ENCODE measurements at regions not wholly inside any gene's neighbourhood (a gene's known extent, or its start where the extent isn't known, plus 50 kb on each side); places are given as distances from the start of the nearest gene placed in this dataset.

DNA sequence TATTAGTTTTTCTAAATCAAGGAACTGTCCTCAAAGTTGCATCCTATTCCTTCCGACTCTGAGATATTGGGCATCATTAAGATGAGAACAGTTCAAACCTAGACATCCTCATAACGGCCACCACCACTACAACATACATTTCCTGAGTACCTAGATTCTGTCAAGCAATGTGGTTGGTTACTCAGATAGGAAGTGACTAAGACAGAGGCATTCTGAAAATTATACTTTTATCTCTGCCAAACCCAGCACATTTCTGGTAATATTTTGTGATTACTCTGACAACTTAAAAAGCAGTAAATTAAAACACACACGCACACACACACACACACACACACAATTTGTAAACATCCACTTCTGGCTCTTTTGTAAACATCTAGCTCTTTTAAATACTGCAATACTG, 291.2 kb upstream of the MEOX2 start:
- no peak for DNase-seq

DNA sequence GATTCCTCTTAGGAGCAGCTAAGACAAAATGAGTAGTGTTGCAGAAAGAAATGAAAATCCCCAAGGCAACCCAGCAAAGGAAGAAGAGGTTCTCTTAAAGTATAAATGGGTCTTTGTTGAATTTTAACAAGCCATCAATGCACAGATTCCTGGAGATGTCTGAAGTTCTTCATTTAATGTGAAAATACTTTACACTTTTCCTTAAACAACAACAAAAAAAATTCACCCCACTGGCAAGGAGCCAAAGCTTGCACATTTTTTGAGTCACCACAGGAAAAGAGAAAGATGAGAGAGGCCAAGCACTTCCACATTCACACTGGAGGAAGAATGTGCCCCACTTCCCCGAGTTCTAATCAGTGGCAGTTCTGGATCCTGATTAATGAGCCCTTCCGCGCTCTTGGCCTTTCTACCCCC, 286.4 kb upstream of the MEOX2 start:
- DNase-seq = no peak

- no peak for DNase-seq
These were observed 281.1 kb upstream of the MEOX2 start for GRCh38 chr7:15967551-15967950.

DNA sequence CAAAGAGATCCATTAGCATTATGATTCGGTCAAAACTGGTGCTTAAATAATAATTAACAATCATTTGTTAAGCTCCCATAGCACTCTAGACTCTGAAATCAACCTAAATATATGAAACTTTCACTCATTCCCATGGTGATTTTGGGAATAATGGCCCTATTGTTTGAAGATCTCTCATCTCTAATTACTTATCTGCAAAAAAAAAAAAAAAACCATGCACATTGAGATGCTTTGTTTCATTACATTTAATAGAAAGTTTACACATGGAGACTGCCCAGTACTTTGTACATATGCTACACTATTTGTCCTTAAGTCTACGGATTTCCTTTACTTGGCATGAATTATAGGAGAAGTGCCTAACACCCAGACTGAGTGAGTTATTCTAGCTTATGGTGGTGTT, 280.6 kb upstream of the MEOX2 start:
- DNase-seq = no peak

DNA sequence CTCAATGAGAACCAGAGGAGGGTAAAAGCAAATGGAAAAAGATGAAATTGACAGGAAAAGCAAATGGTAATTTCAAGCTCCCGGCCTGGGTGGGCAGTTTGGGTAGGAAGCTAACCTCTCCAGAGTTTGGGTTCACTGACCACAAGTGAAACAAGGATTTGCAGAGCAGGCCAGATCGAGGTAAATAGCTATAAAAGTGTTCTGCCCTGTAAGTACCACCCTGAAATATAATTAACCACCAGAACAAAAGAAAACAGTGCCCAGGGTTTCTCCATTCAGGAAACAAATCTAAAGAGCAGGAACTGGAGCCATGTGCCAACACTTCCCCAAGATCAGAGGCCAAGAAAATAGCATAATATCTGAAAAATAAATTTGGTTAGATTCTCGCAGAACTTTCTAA, 276.7 kb upstream of the MEOX2 start:
- no peak for DNase-seq

- no peak for DNase-seq
These were observed 268.3 kb upstream of the MEOX2 start for GRCh38 chr7:15954671-15955354.

GRCh38 chr7:15950299-15950698, 263.8 kb upstream of the MEOX2 start:
- no peak for DNase-seq

DNA sequence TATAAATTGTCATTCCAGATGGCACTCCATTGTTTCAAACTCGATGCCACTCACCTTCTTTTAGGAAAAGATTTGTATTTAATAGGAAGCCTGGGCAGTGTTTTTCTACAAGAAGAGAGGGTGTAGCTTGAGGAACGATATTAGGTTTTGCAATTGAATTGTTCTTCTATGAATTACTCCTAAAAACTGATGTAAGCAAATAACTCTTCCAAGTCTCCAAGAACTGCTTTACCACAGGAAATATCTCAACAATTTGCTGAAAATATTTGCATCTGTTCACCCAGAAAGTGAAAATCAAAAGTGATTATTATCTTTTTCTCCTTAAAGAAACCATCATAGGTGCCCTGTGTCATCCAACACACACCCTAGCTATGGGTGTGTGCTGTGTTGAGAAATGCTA, 261.3 kb upstream of the MEOX2 start:
- DNase-seq = no peak

DNA sequence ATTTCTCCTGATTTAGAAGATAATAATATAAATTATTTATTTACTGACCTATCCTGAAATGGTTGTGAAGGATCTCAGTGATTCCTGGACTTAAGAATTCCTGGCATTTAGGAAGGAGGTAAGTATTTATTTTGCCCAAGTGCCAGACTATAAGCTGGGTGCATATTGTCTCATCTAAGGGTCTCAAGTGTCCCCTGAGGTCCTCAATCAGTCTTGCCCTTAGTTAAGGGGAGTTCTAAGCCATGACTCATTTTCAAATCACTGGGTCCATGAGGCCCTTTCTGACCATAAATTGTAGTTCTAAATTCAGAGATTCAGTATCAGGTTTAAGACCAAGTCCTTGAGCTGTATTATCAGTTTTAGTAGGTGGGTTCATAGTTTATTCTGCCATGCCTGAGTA, 251.6 kb upstream of the MEOX2 start:
- DNase-seq = no peak

DNA sequence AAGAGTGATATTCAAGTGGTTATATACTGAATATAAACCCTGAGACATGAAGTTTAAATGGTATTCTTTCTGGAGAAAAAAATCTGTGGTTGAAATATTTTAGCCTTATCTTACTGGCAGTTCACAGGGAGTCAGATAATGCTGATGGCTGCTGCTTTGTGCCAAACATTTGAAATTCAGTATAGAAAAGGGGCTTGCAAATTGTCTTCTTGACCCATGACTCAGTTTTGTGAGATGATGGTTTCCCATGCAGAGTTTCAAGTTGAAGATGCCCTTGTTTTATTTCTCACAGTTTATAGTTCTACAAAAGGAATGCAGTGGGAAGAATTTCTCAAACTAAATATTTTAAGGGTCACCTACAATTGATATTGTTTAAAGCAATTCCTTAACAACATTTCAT, 251.1 kb upstream of the MEOX2 start:
- DNase-seq = no peak

DNA sequence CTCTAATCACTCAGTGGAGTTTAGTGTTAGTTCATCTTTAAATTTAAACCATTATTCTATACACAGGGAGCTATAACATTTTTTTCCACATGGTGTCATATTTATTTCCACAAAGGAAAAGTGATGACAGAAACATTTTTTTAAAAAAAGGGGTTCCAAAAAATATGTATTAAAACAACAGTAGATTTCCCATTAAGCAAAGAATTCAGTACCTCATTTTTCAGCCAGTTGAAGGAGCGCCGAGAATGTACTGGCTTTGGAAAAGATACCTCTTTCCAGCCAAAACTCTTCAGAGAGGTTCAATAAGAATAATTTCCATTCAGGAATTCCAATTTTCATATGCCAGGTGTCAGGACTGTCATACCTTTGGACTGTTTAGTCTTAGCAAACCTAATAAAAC, 250.5 kb upstream of the MEOX2 start:
- no peak for DNase-seq

- DNase-seq = no peak
These were observed 245.8 kb upstream of the MEOX2 start for GRCh38 chr7:15932318-15932717.

GRCh38 chr7:15929411-15929810, 242.9 kb upstream of the MEOX2 start:
- DNase-seq = no peak

- no peak for DNase-seq
These were observed 239.1 kb upstream of the MEOX2 start for GRCh38 chr7:15925608-15926007.

- DNase-seq = no peak
These were observed 238.4 kb upstream of the MEOX2 start for GRCh38 chr7:15924910-15925309.

DNA sequence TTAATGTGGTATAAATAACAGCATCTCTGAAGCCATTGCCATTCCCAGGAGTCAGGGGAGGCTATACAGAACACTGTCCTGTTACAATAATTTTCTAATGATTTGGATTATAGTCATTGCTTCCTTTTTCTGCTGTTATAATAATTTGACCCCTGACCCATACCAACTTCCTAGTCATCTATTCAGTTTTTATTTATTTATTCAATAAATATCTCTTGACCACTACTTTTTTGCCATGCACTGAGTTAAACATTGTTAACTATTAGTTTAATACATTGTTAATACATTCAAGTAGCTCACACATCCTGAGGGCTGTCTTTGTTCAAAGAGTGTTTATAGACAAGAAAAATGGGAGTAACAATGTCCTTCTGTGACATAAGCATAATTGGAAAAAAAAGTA, 235.5 kb upstream of the MEOX2 start:
- DNase-seq = no peak

DNA sequence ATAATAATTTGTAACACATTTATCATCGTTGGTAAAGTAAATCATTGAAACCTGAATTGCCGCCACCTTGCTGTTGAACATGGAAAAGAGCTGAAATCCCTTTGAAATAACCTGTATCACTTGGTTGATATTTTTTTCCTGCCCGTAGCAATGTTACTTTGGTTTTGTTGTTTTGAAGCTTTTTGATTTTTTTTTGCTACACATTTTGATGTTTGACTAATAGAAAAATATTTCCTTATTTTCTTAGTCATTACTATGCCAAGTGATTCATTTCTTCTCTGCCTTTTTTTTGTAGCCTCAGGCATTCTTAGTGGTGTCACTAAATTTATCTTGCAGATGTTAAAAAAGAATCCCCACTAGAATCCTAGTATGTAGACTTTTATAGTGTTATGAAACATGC, 235.1 kb upstream of the MEOX2 start:
- DNase-seq = no peak

DNA sequence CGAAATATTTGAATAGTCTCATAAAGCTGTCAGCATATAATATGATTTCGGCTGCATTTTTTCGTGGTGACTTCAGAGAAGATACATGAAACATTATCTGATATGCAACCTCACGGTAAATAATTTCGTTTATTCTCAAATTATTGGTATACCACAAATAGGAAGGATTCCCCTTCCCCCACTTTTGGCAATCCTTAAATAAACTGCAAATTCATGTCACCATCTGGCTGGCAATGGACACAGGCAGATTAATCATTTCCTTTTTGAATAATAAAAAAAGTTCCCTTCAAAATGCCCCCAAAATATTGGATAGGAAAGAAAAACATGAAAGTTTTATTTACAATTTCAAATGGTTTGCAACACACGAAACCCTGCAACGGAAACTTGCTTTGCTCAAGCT, 234.5 kb upstream of the MEOX2 start:
- DNase-seq = no peak

DNA sequence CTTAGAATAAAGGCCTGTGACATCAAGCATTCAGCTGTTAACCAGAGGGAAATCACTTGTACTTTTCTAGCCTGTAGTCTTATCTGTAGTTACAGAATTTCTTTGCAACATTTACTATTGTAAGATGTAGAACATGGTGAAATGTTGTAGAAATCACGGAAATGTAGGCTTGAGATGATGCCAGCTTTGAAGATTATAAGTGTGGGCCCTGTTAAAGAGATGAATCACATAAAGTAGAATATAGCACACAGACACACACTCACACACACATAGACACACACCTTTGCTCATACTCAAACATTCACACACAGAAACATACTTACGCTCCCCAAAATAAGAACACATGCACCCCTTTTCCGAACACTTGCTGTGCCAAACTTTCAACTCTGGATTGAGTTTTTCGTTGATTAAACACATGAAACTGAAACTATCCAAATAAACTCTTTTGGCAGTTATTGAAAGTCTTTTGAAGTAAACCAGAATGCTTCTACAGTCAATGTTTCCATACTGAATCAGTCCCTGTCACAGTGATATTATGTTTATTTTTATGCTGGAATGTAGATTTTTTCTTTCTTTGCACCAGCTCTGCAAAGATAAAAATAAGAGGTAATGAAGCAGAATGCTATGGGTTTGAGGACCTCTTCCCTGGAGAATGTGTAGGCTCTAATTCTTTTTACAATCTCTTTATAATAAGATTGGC, 230.3 kb upstream of the MEOX2 start:
- no peak for DNase-seq

GRCh38 chr7:15915686-15916293, 229.3 kb upstream of the MEOX2 start:
- no peak for DNase-seq

DNA sequence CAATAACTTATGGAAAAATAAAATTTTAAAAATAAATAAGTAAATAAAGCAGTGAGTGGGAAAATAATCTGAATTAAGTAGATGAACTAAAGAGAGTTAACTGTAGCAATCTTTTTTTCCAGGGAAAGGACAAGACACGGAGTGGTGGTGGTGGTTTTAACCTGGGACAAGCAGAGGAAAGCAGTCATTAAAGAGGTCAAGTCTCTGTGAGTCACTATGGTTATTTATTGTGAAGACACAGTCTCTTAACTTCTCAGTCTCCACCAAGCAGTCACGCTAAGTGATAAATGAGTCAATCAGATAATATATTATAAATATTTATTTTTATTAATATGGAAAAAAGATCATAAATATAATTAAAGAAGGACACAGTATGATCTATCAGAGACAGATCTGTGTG, 228.1 kb upstream of the MEOX2 start:
- no peak for DNase-seq

DNA sequence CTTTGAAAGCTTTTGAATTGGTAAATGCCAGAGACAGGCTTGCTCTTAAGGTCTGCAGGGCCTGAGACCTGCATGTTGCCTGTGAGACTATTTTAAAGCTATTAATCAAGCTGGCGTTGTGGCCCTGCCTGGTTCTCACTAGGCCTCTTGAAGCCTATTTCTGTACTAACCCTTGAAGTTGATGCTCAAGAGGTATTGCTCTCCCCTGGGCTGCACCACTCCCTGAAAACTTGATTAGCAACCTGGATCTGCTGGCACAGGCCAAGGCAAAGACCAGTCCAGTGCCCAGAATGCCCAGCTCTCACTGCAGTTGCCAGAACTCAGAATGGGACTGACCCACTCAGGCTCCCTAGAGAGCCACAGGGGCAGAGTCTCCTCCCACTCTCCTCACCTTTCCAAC, 220.0 kb upstream of the MEOX2 start:
- DNase-seq = no peak

DNA sequence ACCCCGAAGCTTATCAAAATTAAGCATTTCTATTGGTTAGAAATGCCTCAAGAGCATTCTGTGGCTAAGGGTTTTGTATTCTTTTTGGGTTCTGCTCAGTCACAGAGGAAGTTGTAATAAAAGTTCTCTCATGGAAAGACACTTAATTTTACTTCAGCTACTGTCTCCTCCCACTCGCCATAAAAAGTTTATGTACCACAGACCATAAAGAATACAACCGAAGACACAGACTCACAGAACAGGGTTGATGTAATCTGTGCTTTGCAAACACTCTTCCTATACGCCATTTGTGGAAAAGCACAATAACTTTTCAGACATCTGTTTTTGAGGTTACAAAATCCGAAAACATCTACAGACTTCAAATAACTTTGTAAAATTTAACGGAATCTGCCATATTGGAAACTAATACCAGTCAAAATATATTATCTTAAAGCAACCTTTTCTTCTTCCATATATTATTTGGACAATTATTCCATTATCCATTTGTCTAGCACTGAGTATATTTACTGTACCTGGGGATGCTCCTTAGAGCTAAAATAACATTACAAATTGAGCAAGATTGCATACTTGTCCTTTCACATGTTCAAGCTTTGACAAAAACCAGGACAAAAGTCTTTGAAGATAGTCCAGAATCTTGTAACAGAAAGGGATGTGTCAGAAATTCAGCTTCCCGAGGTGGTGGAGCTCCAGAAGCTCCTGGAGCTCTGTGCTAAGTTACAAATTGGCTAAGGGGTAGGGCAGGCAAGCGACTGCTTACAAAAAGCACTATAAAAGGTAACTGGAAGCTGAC, 219.0 kb upstream of the MEOX2 start:
- no peak for DNase-seq

Measured in stimulated activated CD4-positive, alpha-beta T cell treated with anti-CD3 and anti-CD28 coated beads, Interleukin-4, amount 100 ng/mL, for 24 hours (primary cell).